Activated CD4-positive, alpha-beta T cell treated with anti-CD3 and anti-CD28 coated beads, Interleukin-2, amount 50 U/mL, for 1 hour (primary cell): ENCODE measurements at regions not wholly inside any gene's neighbourhood (a gene's known extent, or its start where the extent isn't known, plus 50 kb on each side); places are given as distances from the start of the nearest gene placed in this dataset.
A peak's percentile ranks its signal among the peaks of the same experiment; 100 is the strongest.
"Not testable (repeated sequence)": the region's sequence is repeated elsewhere in the genome, so short reads cannot be mapped to it uniquely, and the experiment has no call there.

Experiments used
- DNase-seq: peaks from one replicate; pipeline ENCODE4 v3.0.0-alpha.2; 2020

DNA sequence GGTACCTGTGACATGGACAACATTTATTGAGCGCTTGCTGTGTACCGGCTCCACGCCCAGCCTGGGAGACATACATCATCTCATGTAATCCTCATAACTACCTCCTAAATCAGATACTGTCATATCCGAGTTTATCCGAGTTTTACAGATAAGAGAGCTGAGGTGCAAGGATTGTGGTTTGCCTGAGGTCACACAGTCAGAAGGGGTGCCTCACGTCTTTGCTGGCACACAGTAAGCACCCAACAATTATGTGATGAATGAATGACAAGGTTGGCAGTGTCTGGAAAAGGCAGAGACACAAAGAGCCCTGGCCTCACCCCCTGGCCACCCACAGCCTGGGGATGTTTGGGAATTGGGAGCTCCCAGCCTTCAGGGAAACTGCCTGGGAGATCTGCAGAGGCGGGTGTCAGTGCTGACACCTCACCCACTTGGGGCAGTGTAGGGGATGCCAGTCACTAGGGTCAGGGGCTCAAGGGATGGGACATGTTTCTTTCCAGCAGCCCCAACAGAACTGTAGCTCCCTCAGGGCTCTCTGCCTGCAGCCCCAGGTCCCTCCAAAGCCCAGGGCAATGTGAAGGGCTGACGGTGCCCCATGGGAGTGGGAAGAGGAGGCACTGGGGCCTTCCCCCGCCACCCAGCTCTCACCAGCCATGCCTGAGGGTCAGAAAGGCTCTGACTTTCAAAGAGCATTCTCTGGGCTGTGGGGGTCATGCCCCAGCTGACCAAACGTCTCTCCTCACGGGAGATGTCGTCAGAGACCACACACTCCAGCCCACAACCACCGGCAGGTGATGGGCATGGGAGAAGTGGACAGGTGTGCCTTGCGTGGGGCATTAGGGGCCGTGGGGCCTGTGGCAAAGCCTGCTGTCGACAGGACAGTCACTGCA, 157.5 kb downstream of the ZFP36L2 start:
- no peak for DNase-seq

DNA sequence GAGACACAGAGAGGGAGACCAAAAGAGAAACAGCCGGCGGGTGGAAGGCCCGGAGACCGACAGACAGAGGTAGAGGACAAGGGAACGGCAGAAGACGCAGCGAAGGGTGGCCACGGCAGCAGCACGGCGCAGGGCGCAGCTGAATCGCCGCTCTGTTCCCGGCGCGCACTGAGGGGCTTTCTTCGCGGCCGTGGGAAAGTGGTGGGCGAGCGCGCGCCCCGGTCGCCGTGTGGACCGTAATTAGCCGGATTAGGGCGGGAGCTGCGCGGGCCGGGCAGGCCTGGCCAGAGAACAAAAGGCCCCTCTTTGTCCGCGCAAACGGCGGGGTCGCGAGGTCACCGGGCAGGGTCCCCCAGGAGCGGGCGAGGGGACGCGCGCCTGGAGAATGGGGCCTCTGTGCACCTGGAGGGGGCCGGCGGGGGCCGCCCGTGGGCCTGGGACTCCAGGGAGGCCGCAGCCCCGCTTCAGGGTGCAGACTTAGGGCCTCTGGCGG, 158.3 kb downstream of the ZFP36L2 start:
- no peak for DNase-seq

DNA sequence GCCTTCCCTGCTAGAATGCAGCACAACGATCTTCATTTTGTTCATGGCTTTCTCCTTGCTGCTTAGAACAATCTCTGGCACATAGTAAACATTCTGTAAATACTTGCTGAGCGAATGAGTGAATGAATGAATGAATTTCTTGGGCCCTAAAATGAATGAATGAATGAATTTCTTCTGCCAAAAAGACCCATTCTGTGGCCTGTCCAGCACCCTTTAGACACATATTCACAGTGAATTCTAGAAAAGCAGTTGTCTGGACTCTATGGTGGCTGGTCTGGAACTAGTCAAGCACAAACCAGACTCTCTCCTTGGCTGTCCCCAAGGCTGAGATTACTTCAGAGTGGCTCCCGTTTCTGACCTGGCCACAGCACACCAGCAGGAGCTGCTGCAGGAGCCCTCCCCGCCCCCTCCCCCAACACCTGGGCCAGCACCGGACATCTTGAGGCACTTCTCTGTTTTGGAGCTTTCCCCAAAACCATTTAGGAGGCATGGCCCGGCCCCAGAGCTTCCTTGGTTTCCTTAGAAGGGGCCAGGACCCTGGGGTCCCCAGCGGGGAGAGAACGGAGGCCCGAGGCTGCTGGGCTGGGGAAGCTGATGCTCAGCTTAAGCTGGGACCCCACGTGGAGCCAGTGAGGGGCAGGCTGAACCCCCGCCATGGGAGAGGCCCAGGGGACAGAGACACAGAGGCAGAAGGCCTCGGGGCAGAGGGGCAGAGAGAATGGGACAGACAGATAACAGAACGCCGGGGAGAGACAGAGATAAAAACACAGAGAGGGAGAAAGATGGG, 159.0 kb downstream of the ZFP36L2 start:
- no peak for DNase-seq

DNA sequence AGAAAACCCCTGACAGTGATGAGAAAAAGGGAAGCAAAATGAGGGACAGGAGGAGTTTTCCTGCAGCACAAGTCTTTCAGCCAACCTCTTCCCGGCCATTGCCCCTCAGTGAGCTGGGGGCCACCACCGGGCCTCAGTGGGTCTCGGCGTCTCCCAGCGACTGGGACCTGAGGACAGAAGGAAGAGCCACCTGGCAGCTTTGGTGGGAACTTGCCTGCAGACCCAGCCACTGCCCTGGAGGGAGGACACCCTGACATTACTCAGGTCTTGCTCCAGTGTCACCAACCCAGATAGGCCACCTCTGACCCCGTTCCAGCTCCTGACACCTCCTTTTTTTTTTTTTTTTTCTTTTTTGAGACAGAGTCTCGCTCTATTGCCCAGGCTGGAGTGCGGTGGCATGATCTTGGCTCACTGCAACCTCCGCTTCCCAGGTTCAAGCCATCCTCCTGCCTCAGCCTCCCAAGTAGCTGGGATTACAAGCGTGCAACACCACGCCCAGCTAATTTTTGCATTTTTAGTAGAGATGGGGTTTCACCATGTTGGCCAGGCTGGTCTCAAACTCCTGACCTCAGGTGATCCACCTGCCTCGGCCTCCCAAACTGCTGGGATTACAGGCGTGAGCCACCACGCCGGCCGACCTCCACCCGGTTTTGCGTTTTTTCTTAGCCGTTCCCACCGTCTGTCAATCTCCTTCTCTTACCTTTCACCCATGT, 159.7 kb downstream of the ZFP36L2 start:
- DNase-seq: not testable (repeated sequence)

DNA sequence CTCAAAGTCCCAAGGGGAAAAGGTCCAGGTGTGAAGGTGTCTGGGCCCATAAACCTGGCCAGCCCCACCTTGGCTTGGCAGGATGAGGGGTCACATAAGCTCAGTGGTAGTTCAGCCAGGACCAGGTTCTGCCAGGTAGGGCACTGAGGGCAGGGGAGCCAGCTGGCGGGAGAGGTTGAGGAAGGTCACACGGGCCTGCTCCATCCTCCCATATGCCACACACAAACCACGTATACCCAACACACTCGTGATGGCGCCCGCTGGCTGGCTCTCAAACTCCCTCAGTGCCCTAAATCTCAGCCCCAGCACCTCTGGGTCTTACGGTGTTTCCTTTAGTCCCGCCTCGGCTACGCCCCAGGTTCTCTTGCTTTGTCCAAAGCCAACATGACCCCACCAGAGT, 160.5 kb downstream of the ZFP36L2 start:
- DNase-seq: no peak

DNA sequence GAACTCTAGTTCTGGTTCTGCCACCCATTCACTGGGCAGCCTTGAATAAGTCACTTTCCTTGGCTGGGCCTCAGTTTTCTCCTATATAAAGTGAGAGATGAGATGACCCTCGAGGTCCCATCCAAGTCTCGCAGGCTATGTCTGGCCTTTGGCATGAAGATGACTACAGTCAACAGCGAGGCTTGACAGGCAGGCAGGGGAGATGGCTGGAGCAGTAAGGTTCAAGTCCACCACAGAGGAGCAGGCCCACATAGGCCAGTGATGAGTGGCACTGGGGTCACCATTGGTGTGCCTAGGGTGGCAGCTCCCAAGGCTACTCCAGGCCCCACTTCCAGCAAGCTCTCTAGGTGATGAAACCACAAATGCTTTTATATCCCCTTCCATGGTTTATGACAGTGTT, 161.4 kb downstream of the ZFP36L2 start:
- no peak for DNase-seq

DNA sequence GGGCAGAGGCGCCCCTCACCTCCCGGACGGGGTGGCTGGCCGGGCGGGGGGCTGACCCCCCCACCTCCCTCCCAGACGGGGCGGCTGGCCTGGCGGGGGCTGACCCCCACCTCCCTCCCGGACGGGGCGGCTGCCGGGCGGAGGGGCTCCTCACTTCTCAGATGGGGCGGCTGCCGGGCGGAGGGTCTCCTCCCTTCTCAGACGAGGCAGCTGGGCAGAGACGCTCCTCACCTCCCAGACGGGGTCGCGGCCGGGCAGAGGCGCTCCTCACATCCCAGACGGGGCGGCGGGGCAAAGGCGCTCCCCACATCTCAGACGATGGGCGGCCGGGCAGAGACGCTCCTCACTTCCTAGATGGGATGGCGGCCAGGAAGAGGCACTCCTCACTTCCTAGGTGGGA, 163.3 kb downstream of the ZFP36L2 start:
- not testable (repeated sequence) for DNase-seq

DNA sequence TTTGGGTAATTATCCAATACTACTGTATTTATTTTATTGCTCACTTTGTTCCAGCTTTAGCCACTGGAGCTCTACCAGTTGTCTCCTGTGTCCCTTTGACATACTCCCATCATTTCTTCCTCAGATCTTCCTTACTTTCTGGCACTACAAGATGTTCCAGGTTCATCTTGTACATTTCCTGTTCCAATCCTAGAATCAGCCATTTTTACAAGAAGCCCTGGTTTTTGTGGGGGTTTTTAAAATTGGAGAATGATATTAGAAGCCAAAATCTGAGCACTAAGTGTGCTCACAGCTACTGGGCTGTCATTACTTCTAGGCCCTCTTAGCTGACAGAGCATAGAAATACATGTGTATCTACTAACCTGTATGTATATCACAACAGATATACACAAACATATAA, 164.3 kb downstream of the ZFP36L2 start:
- no peak for DNase-seq

DNA sequence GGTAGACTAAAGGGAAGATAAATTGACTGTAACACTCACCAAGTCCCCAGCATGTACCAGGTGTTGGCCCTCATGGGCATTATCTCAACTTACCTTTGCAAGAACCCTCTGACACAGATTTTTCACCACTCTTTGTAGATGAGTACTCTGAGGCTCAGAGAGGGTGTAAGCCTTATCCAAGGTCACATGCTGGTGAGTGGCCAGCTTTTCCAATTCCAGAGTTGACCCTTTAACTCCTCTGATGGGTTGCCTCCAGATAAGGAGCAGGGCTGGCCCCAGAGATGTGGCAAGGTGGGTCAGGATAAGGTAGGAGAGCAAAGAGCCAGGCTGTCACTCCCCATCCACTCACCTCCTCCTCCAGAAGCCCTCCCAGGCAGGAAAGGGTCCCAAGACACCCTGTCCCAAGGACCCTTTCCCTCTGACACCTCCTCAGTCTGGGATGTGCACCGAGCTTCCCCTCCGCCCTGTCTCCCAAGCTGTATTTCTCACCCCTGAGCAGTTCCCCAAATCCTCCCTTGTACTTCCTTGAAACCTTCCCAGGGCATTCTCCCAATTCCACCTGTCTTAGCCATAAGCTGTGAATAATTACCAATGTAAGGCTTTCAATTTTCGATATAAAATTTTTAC, 165.9 kb downstream of the ZFP36L2 start:
- no peak for DNase-seq

DNA sequence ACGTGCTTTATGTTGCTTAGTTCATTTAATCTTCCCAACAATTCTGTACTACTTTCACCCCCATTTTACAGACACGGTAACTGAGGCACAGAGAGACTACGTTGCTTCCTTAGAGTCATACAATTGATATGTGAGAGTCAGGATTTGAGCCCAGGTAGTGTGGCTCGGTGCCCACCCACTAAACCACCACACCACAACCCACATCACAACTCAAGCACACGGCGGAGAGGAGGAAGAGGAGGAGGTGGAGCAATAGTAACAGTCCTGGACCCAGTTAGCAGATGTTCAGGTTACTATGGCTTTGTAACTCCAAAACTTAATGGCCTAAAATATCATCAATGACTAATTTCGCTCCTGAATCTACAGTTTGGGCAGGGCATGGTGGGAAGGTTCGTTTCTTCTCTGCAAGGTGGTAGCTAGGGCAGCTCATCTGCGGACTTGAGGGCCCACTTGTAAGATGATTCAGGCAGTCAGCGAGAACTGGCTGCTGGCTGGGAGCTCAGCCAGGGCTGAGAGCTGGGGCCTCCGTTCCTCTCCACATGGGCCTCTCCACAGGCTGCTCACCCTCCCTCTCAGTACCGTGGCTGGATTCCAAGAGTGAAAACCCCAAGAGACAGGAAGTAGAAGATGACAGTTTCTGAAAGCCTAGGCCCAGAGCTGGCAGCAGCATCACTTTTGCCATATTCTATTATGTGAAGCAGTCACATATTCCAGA, 167.1 kb downstream of the ZFP36L2 start:
- peak; percentile 33 for DNase-seq

DNA sequence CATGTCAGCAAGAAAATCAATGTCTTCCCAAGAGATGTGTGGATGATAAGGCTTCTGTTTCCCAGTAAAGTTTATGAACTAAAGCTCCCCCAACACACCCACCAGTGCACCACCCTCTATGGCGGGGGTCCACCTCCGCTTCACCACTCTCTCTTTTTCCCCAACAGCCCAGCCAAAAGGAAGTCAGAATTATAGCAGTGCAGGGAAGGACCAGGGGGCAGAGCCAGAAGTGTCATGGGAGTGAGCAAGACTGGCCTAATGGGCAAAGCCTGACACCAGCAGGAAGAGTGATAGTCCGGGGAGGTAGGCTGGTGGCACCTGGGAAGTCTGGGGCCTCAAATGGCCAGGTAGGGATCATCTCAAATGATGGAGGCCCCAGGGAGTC, 167.7 kb downstream of the ZFP36L2 start:
- no peak for DNase-seq

DNA sequence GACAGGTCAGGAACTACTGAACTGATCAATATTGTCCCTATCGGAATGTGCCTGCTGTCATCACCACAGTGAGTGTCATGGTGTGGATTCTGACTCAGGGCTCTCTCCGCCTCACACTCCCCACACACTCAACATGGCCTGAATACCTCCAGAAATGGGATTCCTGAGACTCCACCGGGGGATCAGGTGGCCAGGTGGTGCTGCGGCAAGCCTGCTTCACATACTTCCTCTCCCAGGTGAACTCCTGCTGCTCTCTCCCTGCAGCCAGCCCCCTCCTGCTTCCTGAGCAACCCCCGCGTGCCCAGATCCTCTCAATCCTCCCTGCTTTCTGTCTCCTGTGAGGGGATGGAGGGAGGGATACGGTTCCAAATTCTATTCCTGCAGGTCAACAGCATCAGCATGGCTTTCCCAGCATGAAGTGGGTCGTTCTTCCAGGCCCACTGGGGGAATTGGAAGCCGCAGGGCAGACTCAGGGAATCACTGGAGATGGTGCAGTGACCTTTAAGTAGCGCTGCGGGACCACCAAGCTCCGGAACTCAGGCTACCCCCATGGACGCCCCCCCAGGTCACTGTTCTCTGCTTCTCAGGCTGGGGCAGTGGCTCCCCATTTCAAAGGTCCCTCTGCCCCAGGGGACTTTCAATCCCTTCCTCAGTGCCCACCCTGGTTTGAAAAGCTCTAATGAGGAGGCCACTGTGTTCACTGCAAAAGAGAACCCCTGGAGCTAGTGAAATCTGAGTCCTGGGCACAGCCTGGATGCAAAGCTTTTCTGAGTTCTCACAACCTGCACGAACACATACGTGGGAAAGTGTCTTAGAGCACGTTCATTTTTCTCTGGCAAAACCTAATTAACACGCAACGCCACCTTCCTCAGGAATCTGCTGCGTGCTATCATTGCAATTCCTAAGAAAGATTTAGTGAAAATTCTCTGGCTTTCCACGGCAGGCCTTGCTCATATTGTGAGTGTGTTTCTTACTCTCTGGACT, 168.4 kb downstream of the ZFP36L2 start:
- no peak for DNase-seq

DNA sequence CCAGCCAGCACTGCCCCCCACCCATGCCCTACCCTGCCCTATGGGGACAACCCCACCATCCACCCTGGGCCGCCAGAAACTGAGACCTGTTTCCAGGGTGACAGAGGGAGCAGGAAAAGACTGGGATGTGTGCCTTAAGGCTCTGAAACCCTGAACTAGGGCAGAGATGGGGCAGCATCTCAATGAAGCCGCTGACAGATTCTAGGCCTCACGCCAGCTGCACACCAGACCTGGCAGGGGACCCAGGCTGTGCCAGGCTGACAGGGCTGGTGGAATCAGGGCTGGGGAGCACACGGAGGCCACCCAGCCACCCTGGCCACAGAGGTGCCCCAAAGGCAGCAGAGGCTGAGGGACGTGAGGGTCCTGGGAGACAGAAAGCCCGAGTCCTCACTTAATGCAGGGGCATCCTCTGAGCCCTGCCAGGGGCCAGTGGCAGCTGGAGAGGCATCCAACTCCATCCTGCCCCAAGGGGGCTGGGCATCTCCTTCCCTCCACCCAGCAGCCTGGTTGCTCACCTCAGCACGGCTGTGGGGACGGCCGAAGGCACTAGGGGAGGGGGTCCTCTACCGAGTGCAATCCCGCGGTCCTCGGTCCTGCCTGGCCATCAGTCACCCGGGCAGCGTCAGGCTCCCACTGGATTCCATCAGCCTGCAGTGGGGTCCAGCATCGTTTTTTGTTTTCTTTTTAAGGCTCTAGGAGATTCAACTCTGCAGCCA, 169.2 kb downstream of the ZFP36L2 start:
- DNase-seq: no peak

DNA sequence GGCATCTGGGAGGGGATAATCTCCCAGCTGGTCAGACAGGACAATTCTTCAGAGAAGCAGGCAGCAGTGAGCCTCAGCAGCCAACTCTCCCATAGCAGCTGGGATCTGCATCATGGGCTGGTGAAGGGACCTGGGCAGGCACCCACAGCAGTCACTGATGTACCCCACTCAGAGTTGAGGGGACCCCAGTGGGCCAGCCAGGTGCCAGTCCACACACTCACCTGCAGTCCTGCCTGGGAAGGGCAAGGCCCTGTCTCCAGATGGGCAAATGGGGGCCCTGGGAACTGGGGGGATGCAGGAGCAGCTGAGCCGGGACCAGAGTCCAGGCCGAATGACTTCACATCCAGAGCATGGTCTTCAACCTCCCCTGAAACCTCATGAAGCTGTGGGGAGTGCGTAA, 170.4 kb downstream of the ZFP36L2 start:
- no peak for DNase-seq

DNA sequence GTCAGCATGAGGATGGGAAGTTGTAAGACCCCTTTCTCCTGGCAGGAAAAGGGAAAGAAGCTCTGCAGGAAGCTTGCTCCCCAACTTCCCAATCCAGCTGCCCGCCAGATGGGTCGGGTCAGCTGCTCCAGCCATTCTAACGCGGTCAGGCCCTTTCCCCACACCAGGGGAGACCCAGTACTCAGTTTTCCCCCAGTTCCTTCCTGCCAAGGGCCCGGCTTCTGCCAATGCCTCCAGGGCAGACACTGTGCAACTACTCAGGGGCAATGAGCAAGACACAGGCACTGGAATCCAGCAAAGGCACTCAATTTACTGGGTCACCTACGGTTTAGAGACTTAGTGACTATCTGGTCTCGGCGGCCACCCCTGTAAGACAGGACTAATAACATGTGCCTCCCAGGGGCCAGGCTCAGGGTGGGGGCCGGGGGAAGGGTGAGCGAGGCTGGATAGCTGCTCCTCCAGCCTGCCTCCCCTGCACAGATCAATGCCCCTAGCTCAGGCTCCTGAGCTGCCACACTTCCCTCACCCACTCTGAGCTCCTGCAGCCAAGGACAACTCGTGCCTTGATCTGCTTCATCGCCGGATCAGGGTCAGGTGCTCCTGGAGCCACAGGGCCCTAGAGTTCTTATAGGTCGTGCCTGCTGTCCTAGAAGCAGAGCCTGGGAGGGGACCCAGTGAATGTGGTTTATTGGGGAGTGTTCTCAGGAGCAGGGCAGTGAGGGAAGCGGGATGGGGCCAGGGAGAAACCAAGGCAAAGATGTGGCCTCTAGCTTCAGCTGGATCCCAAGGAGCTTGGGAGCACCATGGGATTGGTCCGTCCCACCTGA, 171.1 kb downstream of the ZFP36L2 start:
- no peak for DNase-seq

DNA sequence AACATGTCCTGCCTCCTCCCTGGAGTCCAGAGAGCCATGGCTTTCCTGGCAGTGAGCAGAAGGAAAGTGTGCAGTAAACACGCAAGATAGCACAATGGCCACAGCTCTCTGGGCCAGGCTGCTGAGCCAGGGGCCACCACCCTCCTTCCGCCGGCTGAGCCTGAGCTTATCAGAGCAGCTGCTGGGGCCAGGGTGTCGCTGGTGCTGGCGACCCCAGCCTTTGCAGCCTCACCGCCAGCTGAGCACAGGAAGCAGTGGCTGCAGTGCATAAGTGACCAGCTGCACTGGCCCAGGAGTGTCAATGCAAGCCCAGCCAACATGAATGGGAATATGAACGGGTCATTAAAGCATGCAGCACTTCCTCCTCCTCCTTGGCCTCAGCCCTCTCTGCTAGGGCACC, 172.0 kb downstream of the ZFP36L2 start:
- DNase-seq: no peak

DNA sequence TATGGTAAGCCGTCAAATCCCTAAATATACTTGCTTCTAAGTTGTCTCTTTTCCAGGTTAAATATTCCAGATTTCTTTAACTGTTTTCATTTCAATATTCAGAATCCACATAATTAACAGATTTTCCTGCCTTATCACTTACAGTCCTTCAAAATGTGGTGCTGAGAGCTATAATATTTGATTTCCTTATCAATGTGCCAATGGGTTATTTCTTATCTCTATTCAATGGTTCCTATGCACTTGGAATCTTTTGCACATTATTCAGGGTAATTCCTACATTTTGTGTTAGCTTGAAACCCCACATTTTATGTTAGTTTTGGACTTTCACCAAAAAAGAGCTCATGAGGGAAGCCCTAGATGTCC, 173.5 kb downstream of the ZFP36L2 start:
- DNase-seq: no peak

DNA sequence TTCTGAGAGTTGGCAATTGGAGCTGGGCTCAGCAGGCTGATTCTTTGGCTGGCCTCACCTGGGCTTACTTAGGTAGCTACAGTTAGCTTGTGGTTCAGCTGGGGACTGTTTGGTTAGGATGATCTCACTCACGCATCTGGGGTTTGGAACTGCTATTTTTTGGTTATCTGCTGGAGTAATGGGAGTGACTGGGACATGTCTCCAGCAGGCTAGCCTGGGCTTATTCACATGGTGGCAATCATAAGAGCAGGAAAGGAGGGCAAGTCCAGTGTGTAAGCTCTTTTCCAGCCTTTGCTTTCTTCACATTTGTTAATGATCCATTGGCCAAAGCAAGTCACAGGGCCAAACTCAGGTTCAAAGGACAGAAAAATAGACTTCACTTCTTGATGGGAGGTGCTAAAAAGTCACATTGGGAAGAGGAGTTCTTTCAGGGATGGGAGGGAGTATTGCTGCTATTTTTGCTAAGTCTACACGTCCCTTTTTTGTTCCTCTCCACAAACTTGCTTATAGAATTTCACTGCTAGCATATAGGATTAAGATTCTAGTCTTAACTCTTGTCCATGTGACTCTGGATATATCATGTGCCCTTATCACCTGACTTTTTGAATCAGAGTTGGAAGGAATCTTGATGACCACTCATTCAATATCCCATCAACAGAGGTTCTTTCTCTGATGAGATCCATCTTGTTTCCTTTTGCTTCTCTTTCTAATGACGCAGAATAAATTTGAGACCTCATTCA, 174.0 kb downstream of the ZFP36L2 start:
- no peak for DNase-seq

DNA sequence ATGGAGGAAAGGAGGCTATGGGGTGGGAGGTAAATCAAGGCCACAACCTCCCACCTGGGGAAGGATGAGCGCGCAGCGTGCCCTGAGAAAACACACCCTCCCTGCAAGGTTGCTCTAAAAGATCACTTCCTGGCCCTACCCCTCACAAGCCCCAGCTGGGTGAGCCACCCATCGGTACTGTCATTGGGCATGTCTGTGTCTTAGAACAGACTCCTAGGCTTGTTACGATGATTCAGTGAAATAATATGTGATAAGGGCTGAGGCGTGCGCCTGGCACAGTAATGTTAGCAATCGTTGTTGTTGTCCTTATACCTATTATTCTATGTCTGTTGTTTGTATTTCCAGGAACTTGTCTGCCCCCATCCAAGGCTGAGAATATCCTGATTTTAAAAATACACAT, 175.1 kb downstream of the ZFP36L2 start:
- peak; percentile 6 for DNase-seq
